B cell (primary cell): ENCODE measurements at regions not wholly inside any gene's neighbourhood (a gene's known extent, or its start where the extent isn't known, plus 50 kb on each side); places are given as distances from the start of the nearest gene placed in this dataset.

Experiments used
- ATAC-seq: fragments of 200-7000 bp; cut with Tn5 transposase; one replicate; pipeline ENCODE4 v1.10.0; 2021; ENCODE audit warnings: low read depth, mild to moderate bottlenecking, moderate number of reproducible peaks, moderate library complexity
- CTCF ChIA-PET: fragments of 350-600 bp; sonication (Branson Sonifier 250); formaldehyde crosslinking; loops from one replicate; lab custom pipeline; 2021; ENCODE audit warnings: antibody characterized with exemption, inconsistent platforms; lab: Charles Lee
- POLR2A ChIA-PET: fragments of 350-600 bp; sonication (Branson Sonifier 250); formaldehyde crosslinking; loops from one replicate; lab custom pipeline; 2021; ENCODE audit warnings: antibody characterized with exemption; lab: Charles Lee
- DNase-seq: peaks from one replicate; pipeline ENCODE4 v3.0.0; 2013
- H2AFZ ChIP-seq: 2 replicates; pipeline ENCODE4 v1.6.1; 2012; ENCODE audit warnings: mild to moderate bottlenecking, low read depth, low read length; ENCODE audit not compliant: insufficient read depth, poor library complexity, severe bottlenecking
- H3K27ac ChIP-seq, 2 donors: 1 replicate in 1 of 2; 2 replicates in 1 of 2; pipeline ENCODE4 v1.5.1; 2012 to 2013; ENCODE audit warnings: low read length in 2 of 2, mild to moderate bottlenecking in 2 of 2, moderate library complexity in 1 of 2
- H3K27me3 ChIP-seq, 4 experiments: fragments of 200-600 bp in 1 of 4; sonication (generic) in 1 of 4; replicated peaks in 1 of 4; 1 replicate in 2 of 4; 2 replicates in 2 of 4; pipeline versions ENCODE4 v1.6.1 to v1.7.0; 2013 to 2016; ENCODE audit warnings: low read length in 3 of 4, mild to moderate bottlenecking in 2 of 4, mixed read lengths in 1 of 4, moderate library complexity in 1 of 4; ENCODE audit not compliant: insufficient read depth in 4 of 4, control insufficient read depth in 3 of 4; ENCODE audit errors: control extremely low read depth in 1 of 4
- H3K36me3 ChIP-seq, 2 experiments: replicated peaks in 1 of 2; 1 replicate in 1 of 2; 2 replicates in 1 of 2; pipeline versions ENCODE4 v1.6.1 to v1.7.1; 2013; ENCODE audit warnings: low read length in 1 of 2; ENCODE audit not compliant: insufficient read depth in 2 of 2, control insufficient read depth in 1 of 2; ENCODE audit errors: control extremely low read depth in 1 of 2, extremely low read depth in 1 of 2
- H3K4me1 ChIP-seq, 2 donors: fragments of 200-600 bp in 1 of 2; sonication (generic) in 1 of 2; 1 replicate in 1 of 2; 2 replicates in 1 of 2; pipeline versions ENCODE4 v1.5.1 to v1.6.1; 2013 to 2017; ENCODE audit warnings: low read length in 2 of 2; ENCODE audit not compliant: control insufficient read depth in 2 of 2, insufficient read depth in 2 of 2
- H3K4me2 ChIP-seq: replicated peaks from 2 replicates; pipeline ENCODE3; 2012; ENCODE audit warnings: mild to moderate bottlenecking, low read depth, low read length; ENCODE audit not compliant: poor library complexity, severe bottlenecking
- H3K4me3 ChIP-seq, 5 experiments: fragments of 200-600 bp in 1 of 5; sonication (generic) in 1 of 5; 1 replicate in 3 of 5; 2 replicates in 2 of 5; pipeline versions ENCODE4 v1.5.1 to v1.7.0; 2011 to 2016; ENCODE audit warnings: low read length in 4 of 5, mild to moderate bottlenecking in 4 of 5, low read depth in 2 of 5, control low read depth in 1 of 5, moderate library complexity in 1 of 5; ENCODE audit not compliant: insufficient read depth in 1 of 5; ENCODE audit errors: control extremely low read depth in 1 of 5, extremely low read depth in 1 of 5
- H3K79me2 ChIP-seq: fragments of 200-600 bp; sonication (generic); one replicate; pipeline ENCODE4 v1.6.0; 2016; ENCODE audit warnings: low read length; ENCODE audit not compliant: control insufficient read depth, insufficient read depth
- H3K9ac ChIP-seq: fragments of 200-600 bp; sonication (generic); 2 replicates; pipeline ENCODE4 v1.6.1; 2017; ENCODE audit warnings: mild to moderate bottlenecking, low read length, moderate library complexity
- H3K9me3 ChIP-seq, 3 donors: one replicate each; pipeline versions ENCODE4 v1.6.1 to v1.7.1; 2013; ENCODE audit warnings: low read length in 2 of 3; ENCODE audit not compliant: control insufficient read depth in 2 of 3, insufficient read depth in 1 of 3; ENCODE audit errors: control extremely low read depth in 1 of 3
- H4K20me1 ChIP-seq: 2 replicates; pipeline ENCODE4 v1.6.0; 2012; ENCODE audit warnings: mild to moderate bottlenecking, low read length; ENCODE audit not compliant: insufficient read depth, control insufficient read depth, poor library complexity, severe bottlenecking
- H3K27ac Mint-ChIP-seq: one replicate; pipeline ENCODE4 v1.8.0; 2021; ENCODE audit warnings: mixed read lengths
- H3K27me3 Mint-ChIP-seq: one replicate; pipeline ENCODE4 v1.8.0; 2021; ENCODE audit warnings: mixed read lengths
- H3K4me1 Mint-ChIP-seq: one replicate; pipeline ENCODE4 v1.8.0; 2021; ENCODE audit warnings: mixed read lengths
- H3K4me3 Mint-ChIP-seq: one replicate; pipeline ENCODE4 v1.8.0; 2021; ENCODE audit warnings: mixed read lengths
- H3K9me3 Mint-ChIP-seq: one replicate; pipeline ENCODE4 v1.8.0; 2022; ENCODE audit warnings: mixed read lengths; ENCODE audit not compliant: insufficient read depth
- CTCF ChIP-seq: fragments of 200-600 bp; IDR thresholded peaks from one replicate; pipeline ENCODE4 v1.8.0; 2022; ENCODE audit warnings: antibody characterized with exemption, mild to moderate bottlenecking
- EZH2 ChIP-seq: IDR thresholded peaks from 2 replicates; pipeline ENCODE4 v1.6.1; 2012; ENCODE audit warnings: borderline replicate concordance, low read depth, mild to moderate bottlenecking, moderate library complexity, low read length; ENCODE audit not compliant: insufficient read depth, poor library complexity, severe bottlenecking
- WGBS: methylation state at CpG from one replicate; pipeline ENCODE4 v1.1.5; 2013; ENCODE audit warnings: missing lambda C conversion rate; ENCODE audit not compliant: insufficient coverage; 5-methylcytosine and 5-hydroxymethylcytosine counted together
- intact Hi-C: fragments of 100-400 bp; cut with micrococcal nuclease; formaldehyde crosslinking; loops from one replicate; pipeline ENCODE4 v1.10.0; 2022

- no peak overlapping the region for H3K27ac ChIP-seq
- DNase-seq, result no peak
- Mint-ChIP-seq H3K27ac (no peak overlapping the region), H3K27me3 (peaks cover 26% of the 10 kb centered on the region), H3K9me3 (peaks cover under 1% of the 10 kb centered on the region), H3K4me3 (no peak overlapping the region), H3K4me1 (no peaks in the 10 kb centered on the region)
- peaks cover 0 to 16% (median 7%) of the 10 kb centered on the region in 4 experiments for H3K27me3 ChIP-seq
- no peak for ATAC-seq
- H3K9ac ChIP-seq, result no peak overlapping the region
- no peak for TF ChIP-seq CTCF
- no peak for TF ChIP-seq EZH2
- H3K36me3 ChIP-seq, result no peaks in the 10 kb centered on the region
- ChIA-PET CTCF (no interaction called here), POLR2A (no interaction called here)
- no peaks in the 10 kb centered on the region for H3K79me2 ChIP-seq
- WGBS, result no CpG with 5 or more reads among the region's 3 CpGs
- intact Hi-C loops, result no loop called here
- no peak overlapping the region for H3K4me3 ChIP-seq
- no peak overlapping the region for H2AFZ ChIP-seq
- no peak overlapping the region for H3K4me2 ChIP-seq
- peaks cover 0 to 4% (median 0%) of the 10 kb centered on the region in 3 donors for H3K9me3 ChIP-seq
- no peaks in the 10 kb centered on the region for H4K20me1 ChIP-seq
- no peaks in the 10 kb centered on the region for H3K4me1 ChIP-seq
These were observed 114.5 kb downstream of the FOXD1 start for GRCh38 chr5:73333944-73334703.

GRCh38 chr5:73330613-73331012, 118.0 kb downstream of the FOXD1 start:
- Histone ChIP-seq H3K4me1 (no peaks in the 10 kb centered on the region), H3K79me2 (no peaks in the 10 kb centered on the region), H2AFZ (no peak overlapping the region), H3K27me3 (peaks cover 0 to 9% (median 4%) of the 10 kb centered on the region in 4 experiments), H3K9me3 (peaks cover 0 to 4% (median 0%) of the 10 kb centered on the region in 3 donors), H3K4me2 (no peak overlapping the region), H3K36me3 (no peaks in the 10 kb centered on the region), H3K4me3 (no peak overlapping the region), H3K27ac (no peak overlapping the region), H4K20me1 (no peaks in the 10 kb centered on the region), H3K9ac (no peak overlapping the region)
- no peaks in the 10 kb centered on the region for H3K4me1 Mint-ChIP-seq
- intact Hi-C loops, result no loop called here
- H3K9me3 Mint-ChIP-seq, result peaks cover 2% of the 10 kb centered on the region
- ChIA-PET POLR2A (no interaction called here), CTCF (no interaction called here)
- H3K4me3 Mint-ChIP-seq, result no peak overlapping the region
- WGBS, result no CpG with 5 or more reads among the region's 1 CpG
- H3K27me3 Mint-ChIP-seq, result peaks cover 9% of the 10 kb centered on the region
- TF ChIP-seq EZH2 (no peak), CTCF (no peak)
- DNase-seq (no peak), ATAC-seq (no peak)
- no peak overlapping the region for H3K27ac Mint-ChIP-seq
